Left ventricle myocardium superior (tissue), 1 donor: ENCODE measurements at regions not wholly inside any gene's neighbourhood (a gene's known extent, or its start where the extent isn't known, plus 50 kb on each side); places are given as distances from the start of the nearest gene placed in this dataset.
"Not testable (repeated sequence)": the region's sequence is repeated elsewhere in the genome, so short reads cannot be mapped to it uniquely, and the experiment has no call there.

Experiments
- ATAC-seq: fragments of 200-7000 bp; cut with Tn5 transposase; one replicate; pipeline ENCODE4 v1.9.1; 2020; ENCODE audit warnings: mild to moderate bottlenecking, moderate library complexity
- DNase-seq: peaks from one replicate; pipeline ENCODE4 v3.0.0-alpha.2; 2020
- intact Hi-C: fragments of 100-400 bp; cut with micrococcal nuclease; formaldehyde crosslinking; loops from one replicate; pipeline ENCODE4 v1.11.0; 2022
- donor health status: DM: no; HTN: yes; CAD: no; lungs with severe emphysema.

DNA sequence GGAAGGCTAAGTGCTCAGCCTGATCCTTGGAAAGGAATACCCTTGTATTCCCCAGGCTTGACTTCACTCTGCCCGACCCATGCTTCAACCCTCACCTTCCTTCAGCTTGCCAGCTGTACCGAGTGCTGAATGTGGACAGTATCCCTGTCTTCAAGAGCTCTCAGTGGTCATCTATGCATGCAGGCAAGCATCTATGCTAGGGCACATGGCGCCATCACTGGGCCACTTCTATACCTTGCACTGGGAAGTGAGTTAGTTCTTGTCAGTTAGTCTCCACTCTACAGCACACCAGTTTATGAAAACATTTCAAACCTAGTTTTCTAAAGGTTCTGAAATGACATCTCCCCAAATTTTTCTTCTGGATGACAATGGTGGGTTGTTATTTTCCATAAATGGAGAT, 82.0 kb upstream of the MYRIP start:
- ATAC-seq (no peak), DNase-seq (no peak)
- intact Hi-C loops: loop anchor here (10.0 kb wide), 1 partner anchor 457 kb away; no protein-coding TSS in a partner anchor

GRCh38 chr3:39733804-39734203, 75.6 kb upstream of the MYRIP start:
- no peak for ATAC-seq
- intact Hi-C loops: no loop called here
- DNase-seq: no peak

DNA sequence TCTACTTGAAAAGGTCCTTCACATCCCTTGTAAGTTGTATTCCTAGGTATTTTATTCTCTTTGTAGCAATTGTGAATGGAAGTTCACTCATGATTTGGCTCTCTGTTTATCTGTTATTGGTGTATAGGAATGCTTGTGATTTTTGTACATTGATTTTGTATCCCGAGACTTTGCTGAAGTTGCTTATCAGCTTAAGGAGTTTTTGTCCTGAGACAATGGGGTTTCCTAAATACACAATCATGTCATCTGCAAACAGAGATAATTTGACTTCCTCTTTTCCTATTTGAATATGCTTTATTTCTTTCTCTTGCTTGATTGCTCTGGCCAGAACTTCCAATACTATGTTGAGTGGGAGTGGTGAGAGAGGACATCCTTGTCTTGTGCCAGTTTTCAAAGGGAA, 69.8 kb upstream of the MYRIP start:
- ATAC-seq: not testable (repeated sequence)

GRCh38 chr3:39744746-39745145, 64.7 kb upstream of the MYRIP start:
- no peak for ATAC-seq
- intact Hi-C loops: no loop called here
- no peak for DNase-seq

More for the DNA sequence above, 69.8 kb upstream of the MYRIP start:
- DNase-seq, intact Hi-C loops: not testable (repeated sequence)

- intact Hi-C loops: no loop called here
- DNase-seq (no peak), ATAC-seq (no peak)
These were observed 61.4 kb upstream of the MYRIP start for GRCh38 chr3:39748002-39748401.

GRCh38 chr3:39748763-39749162, 60.6 kb upstream of the MYRIP start:
- DNase-seq (no peak), ATAC-seq (no peak)
- intact Hi-C loops: no loop called here

GRCh38 chr3:39750712-39751111, 58.7 kb upstream of the MYRIP start:
- intact Hi-C loops: no loop called here

DNA sequence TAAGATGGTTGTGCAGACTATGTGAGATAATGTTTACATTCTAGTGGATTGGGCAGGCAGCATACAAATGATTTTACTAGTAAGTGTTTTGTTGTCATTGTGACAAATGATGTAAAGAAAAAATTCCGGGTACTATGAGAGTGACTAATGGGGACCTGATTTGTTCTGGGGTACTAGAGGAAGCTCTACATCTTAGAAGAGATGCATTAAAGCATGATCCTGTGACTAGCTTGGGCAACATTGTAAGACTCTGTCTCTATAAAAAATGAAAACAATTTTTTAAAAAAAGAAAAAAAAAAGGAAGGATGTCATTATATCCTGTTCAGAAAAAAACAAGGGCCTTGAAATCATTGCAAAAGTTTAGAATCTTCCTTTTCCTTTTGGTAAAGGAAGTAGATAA, 58.1 kb upstream of the MYRIP start:
- DNase-seq: no peak
- intact Hi-C loops: no loop called here
- no peak for ATAC-seq

More at GRCh38 chr3:39750712-39751111, 58.7 kb upstream of the MYRIP start:
- DNase-seq (no peak), ATAC-seq (no peak)

GRCh38 chr3:39752019-39752637, 57.3 kb upstream of the MYRIP start:
- no peak for DNase-seq
- ATAC-seq: no peak
- intact Hi-C loops: no loop called here

GRCh38 chr3:39752751-39753150, 56.7 kb upstream of the MYRIP start:
- ATAC-seq: no peak
- intact Hi-C loops: no loop called here
- DNase-seq: no peak

DNA sequence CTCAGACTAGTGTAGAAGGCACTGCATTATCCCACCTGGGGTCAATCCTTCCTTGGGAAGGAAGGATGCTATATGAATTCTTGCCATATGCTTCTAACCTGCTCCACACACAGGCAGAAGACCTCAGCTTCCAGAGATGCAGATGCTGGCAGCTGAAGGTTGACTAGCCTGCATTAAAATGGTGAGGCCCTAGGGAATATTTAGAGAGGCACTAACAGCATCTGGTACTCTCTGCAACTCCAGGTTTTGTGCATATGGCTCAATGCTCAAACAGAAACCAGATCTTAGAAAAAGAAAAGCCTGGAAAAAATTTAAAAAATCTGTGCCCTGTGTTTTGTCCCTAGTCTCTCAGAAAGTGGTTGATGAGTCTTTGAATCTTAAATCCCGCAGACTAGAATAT, 56.0 kb upstream of the MYRIP start:
- intact Hi-C loops: no loop called here
- ATAC-seq: no peak
- no peak for DNase-seq

- ATAC-seq (no peak), DNase-seq (no peak)
- intact Hi-C loops: no loop called here
These were observed 54.9 kb upstream of the MYRIP start for GRCh38 chr3:39754549-39754948.

DNA sequence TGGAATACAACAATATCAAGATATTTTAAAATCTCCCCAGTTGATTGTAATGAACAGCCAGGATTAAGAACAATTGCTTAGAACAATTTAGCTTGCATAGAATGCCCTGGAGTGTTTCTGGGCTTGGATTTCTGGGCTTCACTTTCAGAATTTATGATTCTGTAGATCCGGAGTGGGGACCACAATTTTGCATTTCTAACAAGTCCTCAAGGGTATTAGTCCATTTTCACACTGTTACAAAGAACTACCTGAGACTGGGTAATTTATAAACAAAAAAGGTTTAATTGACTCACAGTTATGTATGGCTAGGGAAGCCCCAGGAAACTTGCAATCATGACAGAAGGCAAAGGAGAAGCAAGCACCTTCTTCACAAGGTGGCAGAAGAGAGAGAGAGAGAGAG, 54.3 kb upstream of the MYRIP start:
- ATAC-seq: no peak
- no peak for DNase-seq
- intact Hi-C loops: no loop called here

DNA sequence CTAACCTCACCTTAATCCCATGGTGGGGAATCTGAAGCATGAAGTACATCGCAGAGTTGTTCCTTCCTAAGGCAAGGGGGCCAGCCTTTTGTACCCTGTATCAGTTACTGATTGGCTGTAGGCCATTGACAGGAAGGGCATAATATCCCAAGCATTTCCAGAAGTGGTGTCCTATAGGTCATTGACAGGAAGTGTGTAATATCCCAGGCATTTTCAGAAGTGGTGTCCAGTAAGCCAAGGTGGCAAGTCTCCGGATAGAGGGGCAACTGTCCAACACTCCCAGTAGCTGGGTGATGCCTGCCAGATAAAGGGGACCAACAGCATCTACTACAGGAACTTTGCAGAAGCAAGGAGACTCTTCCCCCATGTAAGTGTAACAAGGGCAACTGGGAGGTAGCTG, 52.1 kb upstream of the MYRIP start:
- ATAC-seq (no peak), DNase-seq (no peak)
- intact Hi-C loops: no loop called here
